Osteocyte (in vitro differentiated cells): ENCODE measurements at regions not wholly inside any gene's neighbourhood (a gene's known extent, or its start where the extent isn't known, plus 50 kb on each side); places are given as distances from the start of the nearest gene placed in this dataset.

Experiments
- DNase-seq: peaks from one replicate; pipeline ENCODE4 v3.0.0; 2021; ENCODE audit warnings: mixed read lengths; ENCODE audit not compliant: unreplicated experiment; ENCODE audit errors: extremely low spot score
- H3K27ac Mint-ChIP-seq: one replicate; pipeline ENCODE4 v1.8.0; 2021; ENCODE audit warnings: mild to moderate bottlenecking, mixed read lengths; ENCODE audit not compliant: unreplicated experiment
- H3K27me3 Mint-ChIP-seq: one replicate; pipeline ENCODE4 v1.8.0; 2021; ENCODE audit warnings: mixed read lengths; ENCODE audit not compliant: unreplicated experiment
- H3K36me3 Mint-ChIP-seq: one replicate; pipeline ENCODE4 v1.8.0; 2021; ENCODE audit warnings: mixed read lengths; ENCODE audit not compliant: unreplicated experiment
- H3K4me1 Mint-ChIP-seq: one replicate; pipeline ENCODE4 v1.8.0; 2021; ENCODE audit warnings: mixed read lengths; ENCODE audit not compliant: unreplicated experiment
- H3K4me3 Mint-ChIP-seq: one replicate; pipeline ENCODE4 v1.8.0; 2021; ENCODE audit warnings: mild to moderate bottlenecking, moderate library complexity, mixed read lengths; ENCODE audit not compliant: unreplicated experiment
- H3K9me3 Mint-ChIP-seq: one replicate; pipeline ENCODE4 v1.8.0; 2021; ENCODE audit warnings: mixed read lengths; ENCODE audit not compliant: unreplicated experiment
- TF ChIP-seq, protein P1 (sequence below): fragments of 200-600 bp; sonication (generic); IDR thresholded peaks from 2 replicates; pipeline ENCODE4 v1.5.0; 2021; ENCODE audit warnings: antibody characterized with exemption, mild to moderate bottlenecking, moderate library complexity

DNA sequence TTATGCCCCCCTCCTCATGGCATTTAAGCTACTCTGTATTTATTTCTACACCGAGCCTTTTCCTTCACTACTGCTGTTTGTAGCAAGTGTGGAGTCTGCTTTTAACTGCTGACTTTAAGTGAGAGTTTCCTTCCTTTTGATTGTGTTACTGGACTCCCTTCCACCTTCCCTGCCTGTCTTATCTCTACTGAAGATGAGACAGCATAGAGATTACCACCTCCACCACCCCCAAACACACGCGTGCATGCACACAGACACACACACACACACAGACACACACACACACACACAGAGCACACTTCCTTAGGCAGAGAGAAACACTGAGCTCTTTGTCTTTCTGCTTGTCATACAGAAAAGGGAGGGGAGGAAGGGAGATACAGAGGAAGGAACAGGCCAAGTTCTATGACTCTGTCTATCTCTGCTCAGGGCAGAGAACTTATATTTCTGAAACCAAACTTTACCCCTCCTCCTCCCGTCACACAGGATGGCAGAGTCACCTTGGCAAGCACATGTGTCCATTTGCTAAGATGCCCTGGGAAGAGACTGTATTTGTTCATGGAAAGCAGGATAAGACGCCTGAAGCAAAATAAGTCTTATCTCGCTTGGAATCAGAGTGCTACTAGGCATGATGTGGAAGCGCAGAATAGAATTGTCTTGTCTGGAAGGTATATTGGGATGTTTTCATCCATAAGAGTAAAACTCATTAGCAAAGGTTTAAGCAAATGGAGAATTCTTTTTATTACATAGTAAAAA is 81.8 kb upstream of the CAV2 start:
- no peak for DNase-seq
- Mint-ChIP-seq H3K4me1 (peaks cover 7% of the 10 kb centered on the region), H3K9me3 (no peaks in the 10 kb centered on the region), H3K4me3 (no peak overlapping the region), H3K27ac (no peak overlapping the region), H3K27me3 (no peaks in the 10 kb centered on the region), H3K36me3 (no peaks in the 10 kb centered on the region)
- TF ChIP-seq, protein P1, sequence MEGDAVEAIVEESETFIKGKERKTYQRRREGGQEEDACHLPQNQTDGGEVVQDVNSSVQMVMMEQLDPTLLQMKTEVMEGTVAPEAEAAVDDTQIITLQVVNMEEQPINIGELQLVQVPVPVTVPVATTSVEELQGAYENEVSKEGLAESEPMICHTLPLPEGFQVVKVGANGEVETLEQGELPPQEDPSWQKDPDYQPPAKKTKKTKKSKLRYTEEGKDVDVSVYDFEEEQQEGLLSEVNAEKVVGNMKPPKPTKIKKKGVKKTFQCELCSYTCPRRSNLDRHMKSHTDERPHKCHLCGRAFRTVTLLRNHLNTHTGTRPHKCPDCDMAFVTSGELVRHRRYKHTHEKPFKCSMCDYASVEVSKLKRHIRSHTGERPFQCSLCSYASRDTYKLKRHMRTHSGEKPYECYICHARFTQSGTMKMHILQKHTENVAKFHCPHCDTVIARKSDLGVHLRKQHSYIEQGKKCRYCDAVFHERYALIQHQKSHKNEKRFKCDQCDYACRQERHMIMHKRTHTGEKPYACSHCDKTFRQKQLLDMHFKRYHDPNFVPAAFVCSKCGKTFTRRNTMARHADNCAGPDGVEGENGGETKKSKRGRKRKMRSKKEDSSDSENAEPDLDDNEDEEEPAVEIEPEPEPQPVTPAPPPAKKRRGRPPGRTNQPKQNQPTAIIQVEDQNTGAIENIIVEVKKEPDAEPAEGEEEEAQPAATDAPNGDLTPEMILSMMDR, result no peak

DNA sequence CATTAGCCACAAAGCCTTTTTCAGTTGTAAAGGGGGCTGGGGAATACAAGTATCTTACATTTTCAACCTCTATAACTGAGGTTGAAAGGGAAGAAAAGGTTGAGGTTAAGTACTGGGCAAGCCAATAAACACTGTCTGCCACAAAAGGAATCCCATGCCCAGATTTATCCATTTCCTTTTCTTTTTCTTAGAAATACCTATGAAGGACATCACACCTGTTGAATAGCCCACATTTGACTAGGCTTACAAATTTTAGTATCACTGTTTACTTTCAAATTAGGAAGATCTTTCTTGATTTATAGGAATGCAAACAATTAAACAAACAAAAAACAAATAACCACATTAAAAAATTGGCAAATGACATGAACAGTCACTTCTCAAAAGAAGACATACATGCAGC is 81.0 kb upstream of the CAV2 start:
- peaks cover 13% of the 10 kb centered on the region for H3K4me1 Mint-ChIP-seq
- H3K27me3 Mint-ChIP-seq, result no peaks in the 10 kb centered on the region
- no peak for DNase-seq
- no peak overlapping the region for H3K27ac Mint-ChIP-seq
- H3K4me3 Mint-ChIP-seq, result no peak overlapping the region
- H3K36me3 Mint-ChIP-seq, result no peaks in the 10 kb centered on the region
- no peaks in the 10 kb centered on the region for H3K9me3 Mint-ChIP-seq
- TF ChIP-seq, protein P1, result no peak

DNA sequence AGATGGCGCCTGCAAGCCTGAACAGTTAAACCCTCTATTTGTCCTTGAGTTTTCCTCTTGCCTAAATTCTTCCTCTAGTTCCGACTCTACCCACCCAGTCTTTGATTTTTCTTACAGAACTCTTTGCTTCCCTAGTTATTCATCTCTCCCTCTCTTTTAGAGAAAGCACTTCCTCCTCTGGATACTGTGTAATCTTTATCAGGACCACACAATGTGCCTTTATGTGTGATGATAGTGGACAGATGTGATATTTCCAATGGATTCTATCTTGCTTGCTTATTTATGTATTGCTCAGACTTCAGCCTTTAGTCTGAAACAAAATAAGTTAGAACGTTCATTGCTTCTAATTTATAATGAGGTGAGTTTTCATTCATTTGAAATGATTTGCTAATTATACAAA is 79.5 kb upstream of the CAV2 start:
- H3K27ac Mint-ChIP-seq, result no peak overlapping the region
- H3K9me3 Mint-ChIP-seq, result no peaks in the 10 kb centered on the region
- H3K4me1 Mint-ChIP-seq, result peaks cover 21% of the 10 kb centered on the region
- H3K36me3 Mint-ChIP-seq, result no peaks in the 10 kb centered on the region
- no peak overlapping the region for H3K4me3 Mint-ChIP-seq
- no peak for DNase-seq
- H3K27me3 Mint-ChIP-seq, result no peaks in the 10 kb centered on the region
- TF ChIP-seq, protein P1, result no peak

DNA sequence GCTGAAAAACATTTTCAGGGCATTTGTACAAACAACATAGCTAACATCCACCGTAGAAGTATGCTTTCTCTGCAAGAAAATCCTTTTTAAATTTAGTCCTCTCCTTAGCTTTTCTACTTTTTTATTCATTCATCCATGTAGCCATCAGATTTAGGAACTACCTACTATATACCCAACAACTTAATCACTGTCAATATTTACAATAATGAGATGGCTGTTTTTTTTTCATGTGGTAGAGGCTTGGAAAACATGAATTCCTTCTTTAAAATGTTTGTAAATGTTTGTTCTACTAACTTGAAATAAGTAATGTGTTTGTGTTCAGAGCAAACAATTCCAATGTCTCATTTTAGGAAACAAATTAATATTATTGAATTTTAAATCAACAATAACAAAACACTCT is 78.2 kb upstream of the CAV2 start:
- TF ChIP-seq, protein P1, result no peak
- no peaks in the 10 kb centered on the region for H3K9me3 Mint-ChIP-seq
- H3K27me3 Mint-ChIP-seq, result no peaks in the 10 kb centered on the region
- no peaks in the 10 kb centered on the region for H3K36me3 Mint-ChIP-seq
- no peak for DNase-seq
- H3K4me3 Mint-ChIP-seq, result no peak overlapping the region
- H3K4me1 Mint-ChIP-seq, result peaks cover 32% of the 10 kb centered on the region
- H3K27ac Mint-ChIP-seq, result no peak overlapping the region

DNA sequence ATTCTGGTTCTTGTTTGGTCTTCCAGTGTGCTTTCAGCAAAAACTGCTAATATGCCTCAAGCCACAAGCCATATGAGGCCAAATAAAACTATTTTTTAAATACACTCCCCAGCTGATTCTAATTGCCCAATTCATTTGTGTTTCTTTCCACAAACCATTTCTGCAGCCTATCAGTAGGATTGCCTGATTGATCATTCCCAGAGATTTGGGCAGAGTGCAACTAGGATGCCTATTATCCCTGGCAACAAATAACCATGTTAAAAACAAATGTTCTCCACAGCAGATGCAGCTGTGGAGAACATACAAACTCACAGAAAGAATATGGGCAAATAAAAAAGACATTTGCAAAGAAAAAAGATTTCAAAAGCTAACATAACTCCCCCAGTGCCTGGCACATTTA is 76.9 kb upstream of the CAV2 start:
- Mint-ChIP-seq H3K36me3 (no peaks in the 10 kb centered on the region), H3K27ac (no peak overlapping the region), H3K27me3 (no peaks in the 10 kb centered on the region), H3K4me1 (peaks cover 40% of the 10 kb centered on the region), H3K4me3 (no peak overlapping the region), H3K9me3 (no peaks in the 10 kb centered on the region)
- TF ChIP-seq, protein P1, result no peak
- DNase-seq, result no peak
